Mucosa of stomach (tissue), 1 donor: ENCODE measurements at regions not wholly inside any gene's neighbourhood (a gene's known extent, or its start where the extent isn't known, plus 50 kb on each side); places are given as distances from the start of the nearest gene placed in this dataset.

ENCODE experiments used
- H3K27me3 ChIP-seq: one replicate; pipeline ENCODE4 v1.7.0; 2013; ENCODE audit warnings: mild to moderate bottlenecking, low read length; ENCODE audit not compliant: control insufficient read depth, insufficient read depth
- H3K36me3 ChIP-seq: one replicate; pipeline ENCODE4 v1.7.0; 2013; ENCODE audit warnings: low read length; ENCODE audit not compliant: control insufficient read depth, insufficient read depth
- H3K4me1 ChIP-seq: one replicate; pipeline ENCODE4 v1.7.0; 2013; ENCODE audit warnings: mild to moderate bottlenecking, low read length; ENCODE audit not compliant: control insufficient read depth, insufficient read depth
- H3K4me3 ChIP-seq: one replicate; pipeline ENCODE4 v1.7.0; 2013; ENCODE audit warnings: low read length
- H3K9ac ChIP-seq: one replicate; pipeline ENCODE4 v1.7.0; 2013; ENCODE audit warnings: mild to moderate bottlenecking, low read length, moderate library complexity
- H3K9me3 ChIP-seq: one replicate; pipeline ENCODE4 v1.7.0; 2013; ENCODE audit warnings: mild to moderate bottlenecking, low read length, moderate library complexity; ENCODE audit not compliant: control insufficient read depth
- donor health status: Pancreatic carcinoma.

DNA sequence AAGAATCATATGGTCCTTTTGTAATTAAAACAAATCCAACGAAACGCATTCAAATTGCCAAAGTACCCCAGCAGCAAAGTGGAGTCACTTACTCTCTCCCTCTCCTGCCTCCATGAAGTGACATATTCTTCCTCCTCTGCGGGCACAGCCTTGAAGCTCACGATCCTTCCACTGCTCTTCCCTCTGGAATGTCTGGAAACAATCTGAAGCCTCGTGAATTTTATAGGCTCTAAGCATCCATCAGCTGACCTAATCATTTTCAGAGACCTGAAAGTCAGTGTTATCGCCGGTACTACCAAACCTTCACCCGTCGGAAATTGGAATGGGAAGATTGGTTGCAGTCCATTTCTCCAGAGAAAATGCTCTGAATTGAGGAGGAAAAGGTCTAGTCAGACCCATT, 134.5 kb upstream of the FOXF1 start:
- Histone ChIP-seq H3K4me3 (no peak overlapping the region), H3K27me3 (no peaks in the 10 kb centered on the region), H3K4me1 (no peaks in the 10 kb centered on the region), H3K9me3 (no peaks in the 10 kb centered on the region), H3K9ac (no peak overlapping the region), H3K36me3 (no peaks in the 10 kb centered on the region)

DNA sequence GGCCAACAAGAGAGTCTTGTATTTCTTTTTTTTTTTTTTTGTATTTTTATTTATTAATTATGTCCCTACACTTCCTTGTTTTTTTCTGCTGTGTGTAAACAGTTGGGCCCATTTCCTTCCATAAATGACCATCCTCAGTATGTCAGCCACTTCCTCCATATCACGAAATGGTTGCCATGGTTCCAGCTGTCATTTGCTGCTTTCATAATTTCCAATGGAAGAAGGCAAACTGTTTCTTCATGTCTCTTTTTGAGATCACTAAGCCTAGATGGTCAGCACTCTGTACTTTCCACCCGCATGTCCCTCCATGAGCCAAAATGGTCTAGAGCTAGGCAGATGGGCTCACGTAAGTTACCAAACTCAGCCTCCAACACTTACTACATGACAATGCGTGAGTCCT, 133.5 kb upstream of the FOXF1 start:
- no peak overlapping the region for H3K4me3 ChIP-seq
- no peaks in the 10 kb centered on the region for H3K27me3 ChIP-seq
- no peaks in the 10 kb centered on the region for H3K9me3 ChIP-seq
- no peaks in the 10 kb centered on the region for H3K4me1 ChIP-seq
- H3K36me3 ChIP-seq = no peaks in the 10 kb centered on the region
- H3K9ac ChIP-seq = no peak overlapping the region

DNA sequence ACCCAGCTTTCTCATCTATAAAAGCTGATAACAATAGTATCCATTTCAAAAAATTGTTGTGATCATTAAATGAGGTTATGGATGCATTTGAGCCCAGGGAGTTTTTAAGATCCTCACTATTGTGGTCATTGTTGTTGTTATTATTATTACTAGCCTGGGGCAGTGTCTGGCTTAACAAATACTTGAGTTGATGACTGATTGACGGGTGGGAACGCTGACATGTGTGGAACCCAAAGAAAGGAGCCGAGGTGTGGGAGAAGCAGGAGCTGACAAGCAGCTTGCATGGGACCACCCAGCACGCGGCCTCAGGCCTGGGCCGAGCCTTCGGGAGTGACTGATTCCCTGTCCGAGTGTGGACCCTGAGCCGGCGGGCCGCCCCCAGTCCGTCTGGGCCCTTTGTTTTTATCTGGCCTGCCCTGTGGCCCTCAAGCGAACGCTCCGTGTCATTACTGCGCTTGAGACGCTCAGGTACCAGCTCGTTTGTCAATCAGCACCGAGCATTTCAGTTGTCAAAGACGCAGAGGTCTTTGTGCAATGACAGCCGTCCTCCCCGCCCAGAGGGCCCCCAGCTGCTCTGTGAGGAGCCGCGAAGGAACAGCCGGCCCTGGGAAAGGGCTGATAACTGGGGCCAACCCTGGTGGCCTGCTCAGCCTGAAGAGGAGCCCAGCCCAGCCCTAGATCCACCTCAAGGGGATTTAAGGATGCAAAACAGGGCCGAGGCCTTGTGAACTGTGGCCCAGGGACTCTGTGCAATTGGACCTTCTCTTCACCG, 132.9 kb upstream of the FOXF1 start:
- H3K9me3 ChIP-seq = no peaks in the 10 kb centered on the region
- H3K9ac ChIP-seq = no peak overlapping the region
- H3K36me3 ChIP-seq = no peaks in the 10 kb centered on the region
- no peaks in the 10 kb centered on the region for H3K4me1 ChIP-seq
- H3K4me3 ChIP-seq = no peak overlapping the region
- H3K27me3 ChIP-seq = no peaks in the 10 kb centered on the region

DNA sequence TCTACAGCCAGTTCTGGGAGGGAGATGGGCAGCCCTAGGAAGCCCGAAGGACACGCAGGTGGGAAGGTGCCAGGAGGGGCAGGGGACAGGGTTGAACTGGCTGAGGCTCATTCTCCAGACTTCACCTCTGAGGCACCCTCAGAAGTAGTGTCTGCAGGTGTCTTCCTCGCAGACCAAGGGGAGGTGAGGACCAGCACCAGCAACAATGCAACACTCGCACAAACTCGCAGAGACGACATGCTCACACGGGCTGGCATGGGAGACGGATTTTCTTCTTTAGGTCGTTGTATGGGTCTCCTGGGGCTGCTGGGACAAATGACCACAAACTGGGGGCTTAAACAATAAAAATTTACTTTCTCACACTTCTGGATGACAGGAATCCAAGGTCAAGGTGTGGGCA, 132.2 kb upstream of the FOXF1 start:
- Histone ChIP-seq H3K9ac (no peak overlapping the region), H3K4me3 (no peak overlapping the region), H3K27me3 (no peaks in the 10 kb centered on the region), H3K4me1 (no peaks in the 10 kb centered on the region), H3K36me3 (no peaks in the 10 kb centered on the region), H3K9me3 (no peaks in the 10 kb centered on the region)

DNA sequence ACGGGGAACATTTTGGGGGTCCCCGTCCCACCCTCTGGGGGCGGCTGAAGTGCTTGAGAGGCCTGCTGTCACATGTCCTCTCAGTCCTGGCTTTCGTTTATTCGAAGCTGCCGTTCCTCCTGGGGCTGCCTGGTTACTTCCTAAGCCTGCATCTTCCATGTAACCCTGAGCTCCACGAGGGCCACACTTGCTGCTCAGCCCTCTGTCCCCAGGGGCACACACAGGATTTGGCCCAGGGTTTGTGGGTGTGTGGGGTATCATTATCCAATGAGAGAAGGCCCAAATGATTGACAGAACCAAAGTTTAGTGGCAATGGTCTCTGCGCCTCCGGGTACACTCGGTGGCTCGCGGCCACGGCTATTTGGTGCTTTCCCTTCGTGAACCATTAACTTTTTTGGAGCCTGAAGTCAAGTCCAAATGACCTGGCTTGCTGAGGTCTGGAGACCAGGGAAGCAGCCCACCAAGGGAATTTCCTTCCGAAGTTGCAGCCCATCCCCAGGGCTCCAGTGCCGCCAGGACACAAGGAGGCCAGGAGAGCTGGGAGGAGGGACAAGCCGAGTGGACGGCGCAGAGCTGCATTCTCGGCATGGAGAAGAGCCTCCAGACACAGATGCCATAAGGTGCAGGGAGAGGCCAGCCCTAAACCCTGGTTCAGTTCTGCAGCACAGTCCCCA, 131.4 kb upstream of the FOXF1 start:
- no peak overlapping the region for H3K4me3 ChIP-seq
- no peaks in the 10 kb centered on the region for H3K27me3 ChIP-seq
- no peaks in the 10 kb centered on the region for H3K9me3 ChIP-seq
- H3K36me3 ChIP-seq = no peaks in the 10 kb centered on the region
- H3K9ac ChIP-seq = no peak overlapping the region
- H3K4me1 ChIP-seq = peaks cover 8% of the 10 kb centered on the region

DNA sequence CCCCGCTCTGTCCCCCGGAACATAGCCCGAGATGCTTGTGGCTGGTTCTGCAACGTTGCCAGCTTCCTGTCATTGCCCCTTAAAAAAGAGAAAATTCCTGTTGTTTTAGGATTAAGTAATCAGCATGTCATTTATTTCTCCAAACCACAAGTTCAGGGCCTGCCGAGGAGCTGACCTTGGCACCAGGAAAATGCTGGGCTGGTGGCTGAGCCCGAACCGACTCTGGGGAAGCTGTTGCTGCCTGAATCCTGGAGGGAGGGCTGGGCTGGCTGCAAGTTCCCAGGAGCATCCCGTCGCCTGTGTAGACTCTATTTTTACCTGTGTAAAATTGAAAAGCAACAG, 130.9 kb upstream of the FOXF1 start:
- no peaks in the 10 kb centered on the region for H3K36me3 ChIP-seq
- no peaks in the 10 kb centered on the region for H3K9me3 ChIP-seq
- H3K9ac ChIP-seq = no peak overlapping the region
- H3K27me3 ChIP-seq = no peaks in the 10 kb centered on the region
- no peak overlapping the region for H3K4me3 ChIP-seq
- peaks cover 8% of the 10 kb centered on the region for H3K4me1 ChIP-seq

DNA sequence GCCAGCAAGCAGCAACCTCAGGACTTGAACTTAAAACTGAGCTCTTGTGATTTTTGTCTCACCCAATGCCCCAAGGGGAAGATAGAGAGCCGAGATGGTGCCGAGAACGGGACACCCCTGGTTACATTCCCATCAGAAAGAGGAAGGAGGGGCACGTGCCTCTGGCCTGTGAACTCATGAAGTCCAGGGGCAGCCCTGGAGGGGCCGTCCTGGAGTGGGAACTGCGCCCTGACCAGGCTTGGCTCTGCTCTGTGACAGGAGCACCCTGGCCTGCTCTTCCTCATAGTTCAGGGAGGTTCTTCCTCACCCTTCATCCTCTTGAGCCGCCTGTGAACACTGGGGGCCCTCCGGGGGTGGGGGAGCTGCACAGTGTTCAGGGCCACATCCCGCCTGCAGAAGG, 130.3 kb upstream of the FOXF1 start:
- H3K4me3 ChIP-seq = no peak overlapping the region
- peaks cover 8% of the 10 kb centered on the region for H3K4me1 ChIP-seq
- no peaks in the 10 kb centered on the region for H3K27me3 ChIP-seq

DNA sequence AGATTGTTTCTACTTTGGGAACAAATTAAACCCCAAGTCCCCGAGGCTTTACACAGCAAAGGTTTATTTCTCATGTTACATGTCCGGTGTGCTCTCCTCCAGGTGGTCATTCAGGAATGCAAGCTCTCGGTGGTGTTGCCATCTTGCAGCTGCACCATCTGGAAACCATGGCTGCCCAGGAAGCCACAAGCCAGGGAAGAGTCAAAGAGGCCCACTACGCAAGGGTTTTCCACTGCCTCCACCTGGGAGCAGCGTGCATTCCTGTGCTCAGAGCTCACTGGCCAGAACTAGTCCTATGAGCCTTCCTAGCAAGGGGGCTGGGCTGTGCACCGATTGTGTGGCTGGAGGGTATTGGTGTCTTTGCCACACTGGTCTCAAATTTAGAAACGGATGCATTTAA, 128.8 kb upstream of the FOXF1 start:
- H3K9me3 ChIP-seq = no peaks in the 10 kb centered on the region
- H3K4me3 ChIP-seq = no peak overlapping the region
- no peak overlapping the region for H3K9ac ChIP-seq
- peaks cover 8% of the 10 kb centered on the region for H3K4me1 ChIP-seq
- H3K36me3 ChIP-seq = no peaks in the 10 kb centered on the region
- no peaks in the 10 kb centered on the region for H3K27me3 ChIP-seq

More for the DNA sequence above, 130.3 kb upstream of the FOXF1 start:
- no peak overlapping the region for H3K9ac ChIP-seq
- no peaks in the 10 kb centered on the region for H3K9me3 ChIP-seq
- H3K36me3 ChIP-seq = no peaks in the 10 kb centered on the region

DNA sequence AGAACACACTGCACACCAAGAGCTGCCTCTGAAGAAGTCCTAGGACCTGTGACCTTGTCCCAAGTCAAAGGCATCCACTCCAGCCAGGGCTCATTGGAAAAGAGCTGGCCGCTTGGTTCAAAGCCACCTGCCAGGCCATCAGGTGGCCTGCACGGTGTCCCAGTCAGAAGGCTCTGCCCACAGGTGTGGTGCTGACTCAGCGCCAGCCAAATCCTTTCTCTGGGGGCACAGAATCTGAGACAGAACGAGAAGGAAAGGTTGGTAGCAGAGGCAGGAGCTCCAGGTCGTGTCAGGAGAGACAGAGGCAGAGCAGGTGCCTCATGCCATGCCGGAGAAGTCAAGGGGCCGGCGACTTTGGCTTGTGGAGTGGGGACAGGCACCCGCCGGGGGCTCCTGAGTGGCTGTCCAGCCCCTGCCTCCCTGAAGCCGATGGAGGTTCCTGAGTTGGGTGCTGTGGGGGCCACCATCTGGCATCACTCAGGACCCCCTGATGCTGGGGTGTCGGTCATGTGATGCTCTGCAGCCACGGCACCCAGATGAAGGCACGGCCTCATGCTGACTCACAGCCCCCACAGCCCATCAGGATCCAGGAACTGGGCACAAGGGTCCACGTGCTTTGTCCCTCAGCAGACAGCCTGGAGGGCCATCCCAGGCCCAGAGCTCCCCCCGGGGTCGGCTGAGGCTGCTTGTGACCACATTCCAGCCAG, 128.1 kb upstream of the FOXF1 start:
- no peaks in the 10 kb centered on the region for H3K27me3 ChIP-seq
- H3K36me3 ChIP-seq = no peaks in the 10 kb centered on the region
- H3K9ac ChIP-seq = no peak overlapping the region

DNA sequence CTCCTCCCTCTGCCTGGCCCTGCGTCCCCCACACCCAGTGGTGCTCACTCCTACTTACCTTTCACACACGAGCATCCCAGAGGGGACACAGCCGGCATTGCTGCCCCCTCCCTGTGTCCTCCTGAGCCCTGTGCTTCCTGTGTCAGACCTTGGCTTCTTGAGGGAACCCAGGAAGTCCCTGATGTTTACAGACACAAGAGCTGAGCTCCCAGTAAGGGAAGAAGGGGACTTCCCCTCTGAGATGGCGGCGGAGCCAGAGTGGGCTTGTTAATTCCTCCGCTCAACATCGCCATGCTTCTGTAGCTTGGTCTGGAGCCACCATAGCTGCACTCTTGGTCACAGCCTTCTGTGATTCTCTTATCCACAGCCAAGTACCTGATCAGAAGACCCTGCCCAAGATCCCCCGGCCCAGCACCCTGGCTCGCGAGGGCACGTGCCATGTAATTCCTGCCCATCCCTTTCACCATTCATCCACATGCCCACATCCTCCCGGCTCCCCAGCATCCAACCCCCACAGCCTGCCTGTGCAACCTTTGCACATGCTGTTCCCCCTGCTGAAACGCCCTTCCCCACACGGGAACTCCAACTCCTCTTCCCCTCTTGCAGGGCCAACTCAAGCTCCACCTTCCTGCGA, 127.4 kb upstream of the FOXF1 start:
- Histone ChIP-seq H3K4me1 (peaks cover 8% of the 10 kb centered on the region), H3K9ac (no peak overlapping the region), H3K27me3 (no peaks in the 10 kb centered on the region)

More for the DNA sequence above, 128.1 kb upstream of the FOXF1 start:
- Histone ChIP-seq H3K9me3 (no peaks in the 10 kb centered on the region), H3K4me1 (peaks cover 8% of the 10 kb centered on the region), H3K4me3 (no peak overlapping the region)

DNA sequence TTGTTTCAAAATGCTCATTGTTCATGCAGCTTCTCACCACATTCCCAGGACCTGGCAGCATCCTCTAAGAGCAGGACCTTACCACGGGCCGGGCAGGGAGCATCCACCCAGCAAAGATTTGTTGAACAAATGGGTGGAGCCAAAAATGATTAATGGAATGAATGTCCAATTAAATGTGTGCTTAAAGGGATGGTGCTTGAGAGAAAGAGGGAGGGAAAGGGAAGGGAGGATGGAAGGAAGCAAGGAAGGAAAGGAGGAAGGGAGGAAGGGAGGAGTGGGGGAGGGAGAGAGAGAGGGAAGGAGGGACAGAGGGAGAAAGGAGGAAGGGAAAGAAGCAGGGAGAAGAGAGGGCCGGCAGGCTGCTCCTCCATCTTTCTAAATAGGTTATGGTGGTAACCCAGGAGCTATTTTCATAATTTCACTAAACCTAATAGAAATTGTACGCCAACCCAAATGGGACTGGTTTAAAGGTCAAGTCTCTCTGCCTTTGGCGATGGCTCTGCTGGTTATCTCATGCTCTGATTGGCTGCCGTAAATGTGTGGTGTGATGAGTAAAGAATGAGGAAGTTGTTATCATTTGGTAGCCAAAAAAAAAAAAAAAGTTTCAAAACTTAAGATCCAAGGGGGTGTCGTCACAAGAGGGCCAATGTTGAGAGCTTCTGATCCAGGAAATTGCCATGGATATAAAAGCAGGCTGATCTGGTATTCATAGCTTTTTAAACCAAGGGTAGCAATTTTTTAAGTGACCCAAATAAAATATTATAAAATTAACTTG, 126.7 kb upstream of the FOXF1 start:
- no peaks in the 10 kb centered on the region for H3K9me3 ChIP-seq
- H3K4me1 ChIP-seq = peaks cover 8% of the 10 kb centered on the region
- no peak overlapping the region for H3K9ac ChIP-seq
- H3K36me3 ChIP-seq = no peaks in the 10 kb centered on the region
- H3K27me3 ChIP-seq = no peaks in the 10 kb centered on the region
- H3K4me3 ChIP-seq = no peak overlapping the region

More for the DNA sequence above, 127.4 kb upstream of the FOXF1 start:
- no peaks in the 10 kb centered on the region for H3K36me3 ChIP-seq
- no peaks in the 10 kb centered on the region for H3K9me3 ChIP-seq
- no peak overlapping the region for H3K4me3 ChIP-seq
